IPS-18a (cell line): ENCODE measurements at regions not wholly inside any gene's neighbourhood (a gene's known extent, or its start where the extent isn't known, plus 50 kb on each side); places are given as distances from the start of the nearest gene placed in this dataset.

ENCODE experiments used
- H3K27ac ChIP-seq: one replicate; pipeline ENCODE4 v1.5.1; 2013; ENCODE audit warnings: low read length
- H3K27me3 ChIP-seq: one replicate; pipeline ENCODE4 v1.6.1; 2013; ENCODE audit warnings: mild to moderate bottlenecking, low read length; ENCODE audit not compliant: control insufficient read depth, insufficient read depth
- H3K36me3 ChIP-seq: one replicate; pipeline ENCODE4 v1.6.1; 2013; ENCODE audit warnings: low read depth, low read length; ENCODE audit not compliant: control insufficient read depth
- H3K4me1 ChIP-seq: one replicate; pipeline ENCODE4 v1.6.1; 2013; ENCODE audit warnings: low read depth, low read length; ENCODE audit not compliant: control insufficient read depth
- H3K4me3 ChIP-seq: one replicate; pipeline ENCODE4 v1.5.1; 2013; ENCODE audit warnings: low read length
- H3K9ac ChIP-seq: one replicate; pipeline ENCODE4 v1.6.1; 2013; ENCODE audit warnings: mild to moderate bottlenecking, low read length, moderate library complexity
- H3K9me3 ChIP-seq: one replicate; pipeline ENCODE4 v1.6.1; 2013; ENCODE audit warnings: low read depth, low read length; ENCODE audit not compliant: control insufficient read depth

DNA sequence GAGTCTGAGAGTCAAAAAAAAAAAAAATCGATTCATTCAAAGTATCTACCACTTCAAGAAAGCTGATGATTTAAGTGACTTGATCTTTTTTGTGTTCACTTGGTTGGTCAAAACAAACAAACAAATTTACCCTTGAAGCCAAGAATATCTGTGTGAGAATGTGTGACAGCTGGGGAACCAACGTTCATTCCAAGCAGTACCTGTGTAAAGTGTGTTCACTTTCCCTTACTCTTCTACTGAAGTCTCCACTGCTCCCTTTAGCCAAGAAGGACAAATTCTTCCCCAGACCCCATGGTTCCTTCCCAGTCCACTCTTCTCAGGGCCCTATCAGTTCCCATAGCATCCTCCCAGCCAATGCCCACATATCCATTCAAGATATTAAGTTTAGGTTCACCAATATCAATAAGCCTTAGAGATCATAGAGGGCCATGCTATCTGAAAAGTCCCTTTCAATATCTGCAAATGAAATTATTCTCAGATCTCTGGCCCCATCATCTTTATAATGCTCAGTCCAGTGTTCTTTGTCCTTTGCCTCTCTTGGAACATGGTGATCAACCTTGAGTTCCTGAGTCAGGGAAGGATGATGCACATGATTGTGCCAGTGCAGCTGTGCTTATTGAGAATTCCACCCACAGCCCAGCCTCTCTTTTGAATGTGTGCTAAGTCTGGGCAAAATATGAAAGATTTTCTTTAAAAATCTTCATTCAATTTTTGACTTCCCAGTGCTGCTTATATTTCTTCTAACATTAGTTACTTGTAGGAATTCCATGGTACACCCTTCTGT, 82.8 kb upstream of the DTNA start:
- no peak overlapping the region for H3K4me3 ChIP-seq
- no peak overlapping the region for H3K9ac ChIP-seq
- no peaks in the 10 kb centered on the region for H3K36me3 ChIP-seq
- H3K27ac ChIP-seq, result no peak overlapping the region
- H3K9me3 ChIP-seq, result no peaks in the 10 kb centered on the region
- H3K4me1 ChIP-seq, result peaks cover 8% of the 10 kb centered on the region
- no peaks in the 10 kb centered on the region for H3K27me3 ChIP-seq

- no peak overlapping the region for H3K9ac ChIP-seq
- no peaks in the 10 kb centered on the region for H3K9me3 ChIP-seq
- H3K27me3 ChIP-seq, result no peaks in the 10 kb centered on the region
- H3K36me3 ChIP-seq, result no peaks in the 10 kb centered on the region
- H3K4me1 ChIP-seq, result peaks cover 10% of the 10 kb centered on the region
- H3K4me3 ChIP-seq, result no peak overlapping the region
- H3K27ac ChIP-seq, result no peak overlapping the region
These were observed 78.8 kb upstream of the DTNA start for GRCh38 chr18:34631093-34631966.

DNA sequence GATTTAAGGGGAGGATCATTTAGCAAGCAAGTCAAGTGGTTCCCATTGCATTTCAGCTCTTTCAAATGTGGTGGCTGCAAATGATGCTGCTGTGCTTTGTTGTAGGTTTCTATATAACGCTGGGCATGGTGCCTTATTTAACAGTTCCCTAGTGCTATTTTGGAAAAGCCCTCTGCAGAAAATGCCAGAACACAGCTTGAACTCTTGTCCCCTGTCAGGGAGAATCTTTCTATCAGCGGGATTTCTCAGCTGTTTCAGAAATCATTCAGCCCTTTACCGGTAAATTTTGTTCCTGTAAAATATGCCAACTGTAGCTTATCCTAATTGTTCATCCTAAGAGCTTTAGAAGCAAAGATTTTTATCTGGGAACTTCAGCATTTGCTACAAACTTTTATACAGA, 77.8 kb upstream of the DTNA start:
- no peak overlapping the region for H3K27ac ChIP-seq
- peaks cover 10% of the 10 kb centered on the region for H3K4me1 ChIP-seq
- no peaks in the 10 kb centered on the region for H3K9me3 ChIP-seq
- H3K4me3 ChIP-seq, result no peak overlapping the region
- no peak overlapping the region for H3K9ac ChIP-seq
- no peaks in the 10 kb centered on the region for H3K27me3 ChIP-seq
- no peaks in the 10 kb centered on the region for H3K36me3 ChIP-seq

DNA sequence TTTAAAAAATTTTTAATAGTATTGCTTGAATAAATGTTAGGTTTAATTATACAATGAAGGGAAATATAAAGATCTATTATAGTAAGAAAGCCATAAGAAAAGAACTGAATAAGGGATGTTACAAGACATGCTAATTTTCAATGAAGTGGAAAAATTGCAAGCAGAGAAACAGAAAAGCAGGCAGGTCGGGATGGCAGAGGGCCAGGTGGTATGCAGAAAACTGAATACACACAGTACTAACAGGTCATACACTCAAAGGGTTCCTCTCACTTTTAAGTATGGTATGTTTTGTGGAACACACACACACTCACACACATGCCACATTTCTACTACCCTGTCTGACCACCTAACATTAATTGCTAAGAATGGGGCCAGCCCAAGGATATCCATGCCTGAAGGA, 76.7 kb upstream of the DTNA start:
- Histone ChIP-seq H3K4me3 (no peak overlapping the region), H3K4me1 (peaks cover 10% of the 10 kb centered on the region), H3K36me3 (no peaks in the 10 kb centered on the region), H3K9ac (no peak overlapping the region), H3K9me3 (no peaks in the 10 kb centered on the region), H3K27me3 (no peaks in the 10 kb centered on the region), H3K27ac (no peak overlapping the region)

GRCh38 chr18:34637094-34637801, 72.8 kb upstream of the DTNA start:
- no peaks in the 10 kb centered on the region for H3K9me3 ChIP-seq
- H3K27me3 ChIP-seq, result no peaks in the 10 kb centered on the region
- H3K4me3 ChIP-seq, result no peak overlapping the region
- peaks cover 2% of the 10 kb centered on the region for H3K4me1 ChIP-seq
- no peak overlapping the region for H3K9ac ChIP-seq
- no peak overlapping the region for H3K27ac ChIP-seq
- no peaks in the 10 kb centered on the region for H3K36me3 ChIP-seq

DNA sequence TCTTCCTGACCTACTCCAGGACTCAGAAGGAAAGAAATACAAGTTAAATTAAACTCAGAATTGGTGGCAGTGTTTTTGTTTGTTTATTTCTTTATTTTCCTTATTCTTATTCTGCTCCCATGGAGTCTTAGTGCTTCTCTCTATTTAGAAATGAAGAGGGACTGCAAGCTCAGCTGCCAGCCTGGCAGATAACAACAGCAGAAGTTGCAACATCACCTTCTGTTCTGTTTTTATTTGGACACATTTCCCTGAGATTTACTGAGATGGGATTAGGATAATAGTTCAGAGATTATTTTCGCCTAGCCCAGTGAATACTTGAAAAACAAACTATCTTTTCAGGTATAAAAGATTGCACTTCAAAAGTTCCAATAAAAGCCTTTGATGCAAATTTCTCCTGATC, 70.4 kb upstream of the DTNA start:
- Histone ChIP-seq H3K4me3 (no peak overlapping the region), H3K9ac (no peak overlapping the region), H3K9me3 (no peaks in the 10 kb centered on the region), H3K36me3 (no peaks in the 10 kb centered on the region), H3K4me1 (no peaks in the 10 kb centered on the region), H3K27ac (no peak overlapping the region), H3K27me3 (no peaks in the 10 kb centered on the region)

- Histone ChIP-seq H3K9me3 (no peaks in the 10 kb centered on the region), H3K27me3 (no peaks in the 10 kb centered on the region), H3K27ac (no peak overlapping the region), H3K4me3 (no peak overlapping the region), H3K4me1 (no peaks in the 10 kb centered on the region), H3K36me3 (no peaks in the 10 kb centered on the region), H3K9ac (no peak overlapping the region)
These were observed 69.8 kb upstream of the DTNA start for GRCh38 chr18:34640276-34640675.

DNA sequence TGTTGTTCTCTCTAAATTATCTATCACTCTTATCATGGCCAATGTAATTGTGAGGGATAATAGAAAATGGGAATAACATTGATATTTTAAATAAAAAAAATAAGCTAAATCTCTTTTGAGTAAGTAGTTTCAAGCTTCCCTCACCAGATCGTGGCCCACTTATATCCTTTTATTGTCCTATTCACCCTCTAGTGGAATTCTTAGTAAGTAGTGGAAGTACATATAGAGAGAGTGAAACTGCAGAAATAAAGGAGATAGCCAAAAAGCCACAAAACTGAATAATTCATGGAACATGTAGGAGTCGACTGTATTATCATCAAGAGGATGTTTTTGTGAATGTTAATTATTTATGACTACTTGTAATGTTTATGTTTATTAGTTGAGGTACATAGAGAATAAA, 66.1 kb upstream of the DTNA start:
- Histone ChIP-seq H3K4me3 (no peak overlapping the region), H3K27me3 (no peaks in the 10 kb centered on the region), H3K9me3 (no peaks in the 10 kb centered on the region), H3K4me1 (no peaks in the 10 kb centered on the region), H3K9ac (no peak overlapping the region), H3K27ac (no peak overlapping the region), H3K36me3 (no peaks in the 10 kb centered on the region)

GRCh38 chr18:34647251-34647650, 62.8 kb upstream of the DTNA start:
- H3K9me3 ChIP-seq, result no peaks in the 10 kb centered on the region
- H3K4me3 ChIP-seq, result no peak overlapping the region
- H3K36me3 ChIP-seq, result no peaks in the 10 kb centered on the region
- no peaks in the 10 kb centered on the region for H3K27me3 ChIP-seq
- peaks cover 14% of the 10 kb centered on the region for H3K4me1 ChIP-seq
- H3K27ac ChIP-seq, result no peak overlapping the region
- no peak overlapping the region for H3K9ac ChIP-seq

- Histone ChIP-seq H3K4me1 (peaks cover 14% of the 10 kb centered on the region), H3K4me3 (no peak overlapping the region), H3K27ac (no peak overlapping the region)
These were observed 61.7 kb upstream of the DTNA start for GRCh38 chr18:34648269-34648985.

DNA sequence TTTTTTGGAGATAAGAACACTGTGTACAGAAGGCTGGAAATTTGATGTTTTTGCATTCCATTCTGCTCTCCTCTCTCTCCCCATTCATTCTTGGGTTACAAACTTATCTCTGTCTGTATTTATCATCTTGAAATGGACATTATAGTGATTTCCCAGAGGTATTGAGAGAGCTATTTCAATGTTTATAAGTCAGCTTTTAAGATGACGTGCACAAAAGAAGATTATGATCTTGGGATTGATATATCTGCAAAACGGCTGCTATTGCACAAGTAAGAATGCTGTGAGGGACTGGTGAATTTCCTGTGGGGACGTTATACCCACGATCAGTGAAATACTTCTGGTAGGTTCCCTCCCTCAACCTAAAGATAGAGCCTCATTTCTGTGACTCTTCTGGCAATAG, 61.0 kb upstream of the DTNA start:
- H3K27ac ChIP-seq, result no peak overlapping the region
- no peaks in the 10 kb centered on the region for H3K9me3 ChIP-seq
- no peaks in the 10 kb centered on the region for H3K27me3 ChIP-seq
- H3K36me3 ChIP-seq, result no peaks in the 10 kb centered on the region
- H3K4me3 ChIP-seq, result no peak overlapping the region
- H3K9ac ChIP-seq, result no peak overlapping the region
- H3K4me1 ChIP-seq, result peaks cover 17% of the 10 kb centered on the region

More at GRCh38 chr18:34648269-34648985, 61.7 kb upstream of the DTNA start:
- H3K9me3 ChIP-seq, result no peaks in the 10 kb centered on the region
- H3K9ac ChIP-seq, result no peak overlapping the region
- no peaks in the 10 kb centered on the region for H3K36me3 ChIP-seq
- H3K27me3 ChIP-seq, result no peaks in the 10 kb centered on the region
